ENCODE measurements at regions not wholly inside any gene's neighbourhood (a gene's known extent, or its start where the extent isn't known, plus 50 kb on each side); places are given as distances from the start of the nearest gene placed in this dataset. TPM values are rescaled to one million over a fixed set of nuclear protein-coding genes. Genes with fewer than 3 reads are reported as not detected.
A peak's percentile ranks its signal among the peaks of the same experiment; 100 is the strongest.

DNA sequence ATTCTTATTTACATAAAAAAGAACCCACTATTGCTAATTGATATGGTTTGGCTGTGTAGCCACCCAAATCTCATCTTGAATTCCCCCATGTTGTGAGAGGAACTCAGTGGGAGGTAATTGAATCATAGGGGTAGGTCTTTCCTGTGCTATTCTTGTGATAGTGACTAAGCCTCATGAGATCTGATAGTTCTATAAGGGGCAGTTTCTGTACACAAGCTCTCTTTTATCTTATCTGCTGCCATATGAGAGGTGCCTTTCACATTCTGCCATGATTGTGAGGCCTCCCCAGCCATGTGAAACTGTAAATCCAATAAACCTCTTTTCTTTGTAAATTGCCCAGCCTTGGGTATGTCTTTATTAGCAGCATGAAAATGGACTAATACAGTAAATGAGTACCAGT lies 58.2 kb upstream of the PRR16 start:
- no peak overlapping the region for H3K27ac Mint-ChIP-seq
- TF ChIP-seq, protein P1, sequence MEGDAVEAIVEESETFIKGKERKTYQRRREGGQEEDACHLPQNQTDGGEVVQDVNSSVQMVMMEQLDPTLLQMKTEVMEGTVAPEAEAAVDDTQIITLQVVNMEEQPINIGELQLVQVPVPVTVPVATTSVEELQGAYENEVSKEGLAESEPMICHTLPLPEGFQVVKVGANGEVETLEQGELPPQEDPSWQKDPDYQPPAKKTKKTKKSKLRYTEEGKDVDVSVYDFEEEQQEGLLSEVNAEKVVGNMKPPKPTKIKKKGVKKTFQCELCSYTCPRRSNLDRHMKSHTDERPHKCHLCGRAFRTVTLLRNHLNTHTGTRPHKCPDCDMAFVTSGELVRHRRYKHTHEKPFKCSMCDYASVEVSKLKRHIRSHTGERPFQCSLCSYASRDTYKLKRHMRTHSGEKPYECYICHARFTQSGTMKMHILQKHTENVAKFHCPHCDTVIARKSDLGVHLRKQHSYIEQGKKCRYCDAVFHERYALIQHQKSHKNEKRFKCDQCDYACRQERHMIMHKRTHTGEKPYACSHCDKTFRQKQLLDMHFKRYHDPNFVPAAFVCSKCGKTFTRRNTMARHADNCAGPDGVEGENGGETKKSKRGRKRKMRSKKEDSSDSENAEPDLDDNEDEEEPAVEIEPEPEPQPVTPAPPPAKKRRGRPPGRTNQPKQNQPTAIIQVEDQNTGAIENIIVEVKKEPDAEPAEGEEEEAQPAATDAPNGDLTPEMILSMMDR (IDR thresholded peaks at IDR 0.05): no peak
- Histone ChIP-seq H3K9ac (ENCODE audit: insufficient read depth, low read length, poor library complexity, severe bottlenecking) (no peak overlapping the region), H3K4me2 (replicated peaks; ENCODE audit: extremely low read depth, low read length, poor library complexity, severe bottlenecking) (no peak overlapping the region), H3K4me3 (replicated peaks in 1 of 3; ENCODE audit: low read depth in 2 of 3, low read length in 3 of 3) (no peak overlapping the region), H4K20me1 (ENCODE audit: insufficient read depth, low read length) (no peaks in the 10 kb centered on the region), H3K27ac (ENCODE audit: low read depth in 1 of 2, low read length in 2 of 2) (no peak overlapping the region), H3K27me3 (ENCODE audit: control insufficient read depth in 2 of 2, insufficient read depth in 2 of 2, low read length in 2 of 2) (no peaks in the 10 kb centered on the region), H2AFZ (ENCODE audit: insufficient read depth, low read depth, low read length, poor library complexity, severe bottlenecking) (no peak overlapping the region), H3K4me1 (ENCODE audit: control insufficient read depth in 1 of 2, insufficient read depth in 2 of 2, low read length in 2 of 2) (peaks cover 0 to 10% of the 10 kb centered on the region in 2 donors), H3K9me3 (replicated peaks in 1 of 2; ENCODE audit: control insufficient read depth in 1 of 2, insufficient read depth in 1 of 2, low read length in 2 of 2) (peaks cover 0 to 11% of the 10 kb centered on the region in 2 donors), H3K36me3 (replicated peaks in 1 of 2; ENCODE audit: control insufficient read depth in 1 of 2, insufficient read depth in 2 of 2, low read length in 2 of 2) (no peaks in the 10 kb centered on the region), H3K79me2 (ENCODE audit: insufficient read depth, low read length) (no peaks in the 10 kb centered on the region)
- peak in 2 of 3 donors; percentile 14 to 52 for DNase-seq
- no peak overlapping the region for H3K4me3 Mint-ChIP-seq
- peaks cover 6 to 14% (median 11%) of the 10 kb centered on the region in 7 donors for H3K9me3 Mint-ChIP-seq
- H3K4me1 Mint-ChIP-seq: peaks cover 9% of the 10 kb centered on the region
- no peaks in the 10 kb centered on the region for H3K36me3 Mint-ChIP-seq
- intact Hi-C loops (cut with micrococcal nuclease): no loop called here
- no peaks in the 10 kb centered on the region for H3K27me3 Mint-ChIP-seq (ENCODE audit: low read depth in 3 of 3)

DNA sequence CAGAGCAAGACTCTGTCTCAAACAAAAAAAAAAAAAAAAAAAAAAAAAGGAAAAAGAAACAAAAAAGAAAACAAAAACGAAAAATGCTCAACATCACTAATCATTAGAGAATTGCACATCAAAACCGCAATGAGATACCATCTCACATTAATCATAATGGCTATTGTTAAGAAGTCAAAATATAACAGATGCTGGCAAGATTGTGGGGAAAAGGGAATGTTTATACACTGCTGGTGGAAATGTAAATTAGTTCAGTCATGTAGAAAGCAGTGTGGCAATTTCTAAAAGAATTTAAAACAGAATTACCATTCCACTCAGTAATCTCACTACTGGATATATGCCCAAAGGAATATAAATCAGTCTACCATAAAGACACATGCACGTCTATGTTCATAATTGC lies 50.4 kb upstream of the PRR16 start:
- Histone ChIP-seq H3K9me3 (replicated peaks in 1 of 2; ENCODE audit: control insufficient read depth in 1 of 2, insufficient read depth in 1 of 2, low read length in 2 of 2) (no peaks in the 10 kb centered on the region), H3K9ac (ENCODE audit: insufficient read depth, low read length, poor library complexity, severe bottlenecking) (no peak overlapping the region), H3K27me3 (ENCODE audit: control insufficient read depth in 2 of 2, insufficient read depth in 2 of 2, low read length in 2 of 2) (no peaks in the 10 kb centered on the region), H3K36me3 (replicated peaks in 1 of 2; ENCODE audit: control insufficient read depth in 1 of 2, insufficient read depth in 2 of 2, low read length in 2 of 2) (no peaks in the 10 kb centered on the region), H3K79me2 (ENCODE audit: insufficient read depth, low read length) (no peaks in the 10 kb centered on the region), H2AFZ (ENCODE audit: insufficient read depth, low read depth, low read length, poor library complexity, severe bottlenecking) (no peak overlapping the region), H3K27ac (ENCODE audit: low read depth in 1 of 2, low read length in 2 of 2) (no peak overlapping the region), H3K4me3 (replicated peaks in 1 of 3; ENCODE audit: low read depth in 2 of 3, low read length in 3 of 3) (no peak overlapping the region), H4K20me1 (ENCODE audit: insufficient read depth, low read length) (no peaks in the 10 kb centered on the region), H3K4me2 (replicated peaks; ENCODE audit: extremely low read depth, low read length, poor library complexity, severe bottlenecking) (no peak overlapping the region), H3K4me1 (ENCODE audit: control insufficient read depth in 1 of 2, insufficient read depth in 2 of 2, low read length in 2 of 2) (no peaks in the 10 kb centered on the region)
- no peak for DNase-seq
- WGBS (ENCODE audit: insufficient coverage): no CpG with 5 or more reads among the region's 3 CpGs
- Mint-ChIP-seq H3K4me1 (no peaks in the 10 kb centered on the region), H3K27me3 (ENCODE audit: low read depth in 3 of 3) (peaks cover 0 to 2% (median 0%) of the 10 kb centered on the region in 3 donors), H3K27ac (no peak overlapping the region), H3K36me3 (no peaks in the 10 kb centered on the region), H3K4me3 (no peak overlapping the region), H3K9me3 (peaks cover 4 to 9% (median 6%) of the 10 kb centered on the region in 7 donors)
- intact Hi-C loops (cut with micrococcal nuclease): no loop called here
- TF ChIP-seq, protein P1 (IDR thresholded peaks at IDR 0.05): no peak

Small RNA genes lying in the stretch of these regions (small RNA-seq; reads per million reads assigned to genes)
- not detected for gene RNU6-718P (ENCODE audit: insufficient read length, low read depth)
